ENCODE measurements at regions not wholly inside any gene's neighbourhood (a gene's known extent, or its start where the extent isn't known, plus 50 kb on each side); places are given as distances from the start of the nearest gene placed in this dataset.
"Not testable (repeated sequence)": the region's sequence is repeated elsewhere in the genome, so short reads cannot be mapped to it uniquely, and the experiment has no call there.

GRCh38 chr17:20866444-20867209 lies 176.2 kb downstream of the USP22 start:
- not testable (repeated sequence) for TF ChIP-seq POLR2A (IDR thresholded peaks at IDR 0.05; ENCODE audit: low read depth, low read length); TAF1 (IDR thresholded peaks at IDR 0.05; ENCODE audit: borderline replicate concordance, low read depth, low read length)
